GM19025 (cell line): ENCODE measurements at regions not wholly inside any gene's neighbourhood (a gene's known extent, or its start where the extent isn't known, plus 50 kb on each side); places are given as distances from the start of the nearest gene placed in this dataset.

Experiments
- ATAC-seq: cut with Tn5 transposase; IDR thresholded peaks from one replicate; pipeline ENCODE4 v1.9.1; 2021; ENCODE audit warnings: mild to moderate bottlenecking, low read depth, moderate library complexity; ENCODE audit not compliant: unreplicated experiment

GRCh38 chr13:80584785-80585184, 243.9 kb upstream of the SPRY2 start:
- ATAC-seq = no peak

- no peak for ATAC-seq
These were observed 243.4 kb upstream of the SPRY2 start for GRCh38 chr13:80584306-80584705.

- ATAC-seq = no peak
These were observed 237.2 kb upstream of the SPRY2 start for GRCh38 chr13:80577926-80578670.

DNA sequence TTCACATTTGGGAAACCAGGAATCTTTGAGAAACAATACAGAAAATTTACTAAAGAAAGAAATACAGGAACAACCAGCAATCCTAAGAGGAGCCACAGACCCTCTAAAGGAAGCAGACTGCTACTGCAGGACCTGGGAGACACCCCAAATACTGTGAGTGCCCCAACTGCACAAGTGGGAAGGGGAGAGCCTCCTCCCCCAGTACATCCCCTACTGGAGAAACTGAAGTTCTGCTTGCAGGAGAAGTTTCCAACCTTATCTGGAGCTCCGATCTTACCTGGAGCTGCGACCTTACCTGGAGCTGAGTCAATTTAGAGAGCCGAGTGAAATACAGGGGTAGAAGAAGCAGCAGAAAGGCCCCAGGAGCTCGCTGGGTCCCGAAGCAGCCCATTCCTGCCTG, 236.4 kb upstream of the SPRY2 start:
- no peak for ATAC-seq

DNA sequence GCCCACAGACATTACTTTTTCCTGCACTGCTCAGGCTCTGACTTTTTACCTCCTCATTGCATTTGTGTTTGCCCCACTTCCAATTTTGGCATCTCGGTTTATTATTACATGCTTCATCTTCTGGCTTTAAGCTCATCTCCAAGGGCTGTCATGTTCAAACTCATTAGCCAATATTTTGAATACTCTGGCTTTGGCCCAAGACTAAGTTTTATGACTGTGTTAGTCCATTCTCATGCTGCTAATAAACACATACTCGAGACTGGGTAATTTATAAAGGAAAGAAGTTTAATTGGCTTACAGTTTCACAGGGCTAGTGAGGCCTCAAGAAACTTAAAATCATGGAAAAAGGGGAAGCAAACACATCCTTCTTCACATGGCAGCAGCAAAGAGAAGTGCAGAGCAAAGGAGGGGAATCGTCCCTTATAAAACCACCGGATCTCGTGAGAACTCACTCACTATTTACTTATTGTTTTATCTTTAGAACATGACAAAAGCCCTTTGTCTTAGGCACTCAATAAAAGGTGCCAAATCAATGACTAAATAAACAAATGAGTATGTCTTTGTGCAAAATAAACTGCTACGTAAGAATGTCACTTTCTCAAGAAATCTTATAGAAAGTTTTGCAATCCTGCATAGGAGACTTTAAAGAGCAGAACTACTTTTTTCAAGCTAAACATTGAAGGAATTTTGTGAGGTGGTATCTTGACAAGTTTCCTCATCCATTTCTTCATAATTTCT, 233.4 kb upstream of the SPRY2 start:
- no peak for ATAC-seq

GRCh38 chr13:80572923-80573316, 232.0 kb upstream of the SPRY2 start:
- no peak for ATAC-seq

DNA sequence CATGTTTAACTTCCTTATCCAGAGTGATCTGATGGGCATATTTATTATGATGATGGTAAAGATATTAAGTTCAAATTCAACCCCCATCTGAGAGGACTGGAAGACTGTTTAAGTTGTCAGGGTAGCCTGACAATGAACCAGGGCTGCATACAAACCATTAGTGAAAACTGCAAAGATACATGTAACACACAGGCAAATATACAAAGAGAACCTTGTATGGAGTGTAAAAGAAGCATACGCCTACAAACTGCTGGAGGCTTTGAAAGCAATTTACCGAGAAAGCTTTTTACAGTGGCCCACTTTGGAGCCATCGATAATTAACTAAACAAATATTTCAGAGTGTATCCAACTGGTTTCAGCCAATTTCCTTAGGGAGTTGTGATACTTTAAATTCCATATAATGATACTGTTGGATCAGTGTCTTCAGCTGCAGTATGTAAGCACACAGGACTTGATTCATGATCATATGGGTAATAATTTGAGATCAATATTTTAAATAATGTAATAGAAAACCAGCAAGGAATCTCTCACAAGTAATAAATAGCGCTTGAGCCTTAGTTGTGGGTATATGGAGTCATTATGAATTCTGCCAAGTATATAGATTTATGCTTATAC, 231.5 kb upstream of the SPRY2 start:
- no peak for ATAC-seq

DNA sequence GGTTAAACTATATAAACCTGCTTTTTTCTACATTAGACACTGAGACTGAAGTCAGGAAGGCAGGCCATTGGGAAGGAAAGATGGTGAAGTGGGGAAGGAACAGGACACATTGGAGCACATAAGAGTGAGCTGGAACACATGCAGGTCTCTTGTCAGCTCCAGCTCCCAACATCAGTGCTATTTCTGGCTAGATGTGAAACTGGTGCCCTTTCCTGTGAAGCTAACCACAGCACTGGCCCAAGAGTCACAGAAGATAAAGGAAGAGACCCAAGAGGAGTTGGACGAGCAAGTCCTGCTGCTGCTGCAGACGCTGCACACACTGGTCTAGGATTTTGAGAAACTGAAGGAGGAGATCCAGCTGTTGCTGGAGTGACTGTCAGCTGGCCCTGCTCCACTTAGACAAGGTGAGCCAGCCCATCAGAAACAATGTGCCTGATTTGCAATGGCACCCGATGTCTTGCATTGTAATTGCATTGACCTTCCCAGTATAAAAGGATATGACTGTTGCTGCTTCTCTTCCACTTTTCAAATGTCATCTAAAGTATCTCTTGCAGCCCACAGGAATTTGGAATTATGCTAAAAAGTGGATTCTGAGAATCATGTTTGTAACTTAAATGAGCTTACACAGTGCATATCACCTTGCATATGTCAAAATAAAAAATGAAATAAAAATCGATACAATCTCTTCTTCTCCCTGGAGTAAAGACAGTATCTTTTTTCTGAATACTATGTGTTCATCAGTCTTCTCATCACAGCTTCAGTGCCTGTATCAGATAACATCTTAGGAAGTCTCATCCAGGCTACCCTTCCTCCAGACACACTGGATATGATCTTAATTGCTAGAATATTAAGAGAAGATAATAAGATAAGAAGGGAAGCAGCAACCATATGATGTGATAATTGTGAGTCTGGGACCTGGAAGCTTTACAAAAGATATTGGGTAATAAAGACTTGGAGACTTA, 230.7 kb upstream of the SPRY2 start:
- no peak for ATAC-seq

- no peak for ATAC-seq
These were observed 222.5 kb upstream of the SPRY2 start for GRCh38 chr13:80563439-80563838.

- ATAC-seq = no peak
These were observed 221.7 kb upstream of the SPRY2 start for GRCh38 chr13:80562433-80563156.

DNA sequence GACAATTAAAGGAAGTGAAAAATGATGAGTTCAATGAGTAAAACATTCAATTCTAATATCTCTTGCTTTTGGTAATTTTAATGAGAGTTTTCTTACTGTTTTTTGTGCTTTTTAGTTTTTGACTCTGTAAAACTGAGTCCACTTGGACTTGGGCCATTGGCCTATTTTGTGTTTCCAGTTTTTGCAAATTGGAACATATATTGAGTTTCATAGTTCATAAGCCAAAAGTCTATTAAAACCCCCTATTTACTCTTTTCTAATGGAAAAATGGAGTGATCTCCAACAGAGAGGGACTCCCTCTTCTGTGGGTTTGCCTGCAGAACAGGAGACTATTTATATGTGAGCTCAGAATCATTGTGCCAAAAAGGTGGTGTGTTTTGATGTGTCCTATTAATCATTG, 219.7 kb upstream of the SPRY2 start:
- no peak for ATAC-seq

DNA sequence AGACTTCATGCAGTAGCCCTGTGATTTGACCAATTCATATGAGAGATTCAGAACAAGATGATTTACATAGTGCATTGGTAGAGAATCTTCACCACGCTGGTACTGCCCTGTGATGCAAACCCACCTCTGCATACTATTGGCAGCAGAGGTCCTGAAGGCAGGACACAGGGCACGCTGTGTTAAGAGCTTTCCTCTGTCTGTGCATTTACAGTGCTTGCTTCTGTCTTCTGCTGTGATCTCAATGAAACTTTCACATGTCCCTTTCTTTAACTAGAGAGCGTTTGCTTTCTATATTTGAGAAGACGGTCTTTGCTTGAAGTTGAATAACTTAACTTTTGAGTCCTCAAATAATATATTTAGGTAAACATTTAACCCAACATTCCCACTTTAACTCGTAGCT, 219.0 kb upstream of the SPRY2 start:
- ATAC-seq = no peak

- no peak for ATAC-seq
These were observed 217.1 kb upstream of the SPRY2 start for GRCh38 chr13:80558074-80558473.

- ATAC-seq = no peak
These were observed 215.1 kb upstream of the SPRY2 start for GRCh38 chr13:80555796-80556678.

- ATAC-seq = no peak
These were observed 212.0 kb upstream of the SPRY2 start for GRCh38 chr13:80552851-80553440.

- ATAC-seq = no peak
These were observed 210.9 kb upstream of the SPRY2 start for GRCh38 chr13:80551650-80552497.

DNA sequence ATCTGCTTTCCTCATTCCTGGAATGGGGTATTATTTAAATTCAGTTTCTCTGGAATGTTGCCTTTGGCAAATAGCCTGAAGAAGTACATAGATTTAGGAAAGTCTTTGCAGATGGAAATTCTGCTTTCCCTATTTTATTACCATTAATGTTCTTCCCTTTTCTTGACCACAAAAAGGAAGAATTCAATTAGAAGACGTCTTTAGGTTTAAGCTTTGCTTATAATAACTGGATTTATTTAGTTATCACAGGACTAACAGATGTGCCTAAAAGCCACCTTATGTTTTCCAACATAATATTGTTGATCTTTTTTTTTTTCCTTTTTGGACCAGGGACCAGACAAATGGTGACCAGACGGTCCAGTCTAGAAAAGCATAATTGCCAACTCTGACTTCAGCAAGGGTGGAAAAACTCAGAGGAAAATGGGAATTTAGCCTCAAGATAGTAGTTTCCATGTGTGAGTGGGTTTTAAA, 210.1 kb upstream of the SPRY2 start:
- ATAC-seq = no peak

GRCh38 chr13:80548915-80549314, 208.0 kb upstream of the SPRY2 start:
- no peak for ATAC-seq
